GM12801 (cell line): ENCODE measurements at regions not wholly inside any gene's neighbourhood (a gene's known extent, or its start where the extent isn't known, plus 50 kb on each side); places are given as distances from the start of the nearest gene placed in this dataset.

Experiments used
- CTCF ChIP-seq: IDR thresholded peaks from one replicate; pipeline ENCODE4 v1.5.1; 2011; ENCODE audit warnings: control low read depth; ENCODE audit not compliant: insufficient read length; ENCODE audit errors: extremely low read depth

GRCh38 chr13:106089261-106089980 lies 446.0 kb downstream of the EFNB2 start:
- TF ChIP-seq CTCF, result no peak

DNA sequence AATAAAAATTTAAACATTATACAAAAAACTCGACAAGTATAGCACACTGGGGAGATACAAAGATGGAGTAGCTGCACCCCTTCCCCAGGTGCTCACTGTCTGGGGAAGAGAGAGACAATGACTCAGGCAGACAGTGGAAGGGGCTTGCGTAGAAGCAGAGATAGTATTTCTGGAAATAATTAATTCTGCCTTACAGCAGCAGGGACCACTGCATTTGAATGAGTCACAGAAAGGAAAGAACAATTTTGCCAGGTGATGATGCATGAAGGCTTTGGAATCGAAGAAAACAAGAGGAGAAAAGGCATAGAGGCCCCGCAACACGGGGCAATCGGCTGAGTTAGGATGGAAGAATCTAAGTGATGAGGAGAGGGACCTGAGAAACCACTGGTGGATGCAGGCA lies 447.4 kb downstream of the EFNB2 start:
- TF ChIP-seq CTCF, result no peak

- no peak for TF ChIP-seq CTCF
These were observed 448.3 kb downstream of the EFNB2 start for GRCh38 chr13:106087201-106087600.

GRCh38 chr13:106083620-106084350 lies 451.7 kb downstream of the EFNB2 start:
- TF ChIP-seq CTCF, result no peak

DNA sequence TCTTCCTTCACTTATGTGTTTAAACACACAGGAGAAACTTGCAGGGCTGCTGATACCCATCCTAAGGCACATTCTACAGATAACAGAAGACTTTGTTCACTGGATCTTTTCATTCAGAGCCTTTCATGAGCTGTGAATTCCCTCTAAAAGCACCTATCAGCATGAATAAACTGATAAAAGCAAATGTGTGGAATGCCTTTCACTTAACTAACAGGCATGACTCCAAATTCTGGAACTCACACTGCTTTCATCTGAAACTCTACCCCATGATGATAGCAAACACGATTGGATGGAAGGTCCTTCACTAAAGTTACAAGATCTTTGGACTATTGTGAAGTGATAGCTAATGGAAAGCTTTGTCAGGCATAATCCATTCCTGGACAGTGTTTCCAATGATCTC lies 457.3 kb downstream of the EFNB2 start:
- no peak for TF ChIP-seq CTCF

DNA sequence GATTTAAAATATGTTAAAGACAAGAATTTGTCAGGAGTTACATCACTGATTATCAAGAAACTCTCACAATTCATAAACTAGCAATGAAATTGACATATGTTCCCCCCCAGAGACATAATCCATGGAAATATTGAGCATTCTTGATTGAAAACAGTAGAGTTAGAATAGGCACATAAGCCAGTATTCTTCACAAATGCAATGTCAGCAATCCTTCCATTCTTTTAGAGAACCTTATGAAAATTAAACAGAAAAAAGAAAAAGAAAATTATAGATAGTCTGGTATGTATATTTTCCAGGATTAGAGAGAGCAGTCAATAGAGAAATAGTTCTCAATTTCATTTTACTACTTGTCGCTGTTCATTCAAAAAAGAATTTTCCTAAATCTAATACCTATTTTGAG lies 458.4 kb downstream of the EFNB2 start:
- TF ChIP-seq CTCF, result no peak

DNA sequence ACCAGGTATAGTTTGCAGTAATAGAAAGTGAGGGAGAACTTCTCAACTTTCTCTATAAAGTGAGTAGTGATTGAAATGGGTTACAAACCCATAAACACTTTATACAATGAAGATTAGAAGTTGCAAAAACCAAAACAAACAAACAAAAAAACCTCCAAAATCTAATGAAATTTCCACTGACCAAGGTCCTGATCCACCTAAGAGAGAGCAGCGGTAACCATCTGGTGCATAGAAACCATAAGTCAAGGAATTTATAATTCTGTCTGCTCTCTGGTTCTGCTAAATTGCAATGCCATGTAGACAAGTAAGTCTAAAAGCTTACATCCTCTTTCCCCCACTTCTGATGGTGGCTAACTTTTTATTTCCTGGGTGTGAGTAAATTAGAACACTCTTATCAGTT lies 463.4 kb downstream of the EFNB2 start:
- TF ChIP-seq CTCF, result no peak
